HG02798 (cell line): ENCODE measurements at regions not wholly inside any gene's neighbourhood (a gene's known extent, or its start where the extent isn't known, plus 50 kb on each side); places are given as distances from the start of the nearest gene placed in this dataset.

ENCODE experiments used
- ATAC-seq: cut with Tn5 transposase; IDR thresholded peaks from one replicate; pipeline ENCODE4 v1.9.1; 2021; ENCODE audit warnings: mild to moderate bottlenecking; ENCODE audit not compliant: unreplicated experiment, poor library complexity

DNA sequence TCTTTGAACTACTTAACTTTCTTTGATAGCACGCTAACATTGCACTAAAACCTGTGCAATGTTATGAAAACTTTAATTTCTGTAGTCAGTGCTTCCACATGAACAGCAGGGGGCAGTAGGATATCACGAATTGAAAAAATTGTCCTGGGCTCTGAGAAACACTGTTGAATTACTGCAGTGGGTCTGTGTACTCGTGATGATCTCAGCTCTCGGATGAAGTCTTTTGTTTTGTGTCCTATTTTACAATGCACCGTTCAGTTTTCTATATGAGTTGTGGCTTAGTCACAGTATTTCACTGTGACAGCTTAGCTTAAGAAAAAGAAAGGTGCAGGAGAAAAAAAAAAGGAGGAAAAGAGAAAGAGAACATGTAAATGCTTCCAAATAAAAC lies 141.3 kb upstream of the CCDC54 start:
- peak; percentile 60 for ATAC-seq

DNA sequence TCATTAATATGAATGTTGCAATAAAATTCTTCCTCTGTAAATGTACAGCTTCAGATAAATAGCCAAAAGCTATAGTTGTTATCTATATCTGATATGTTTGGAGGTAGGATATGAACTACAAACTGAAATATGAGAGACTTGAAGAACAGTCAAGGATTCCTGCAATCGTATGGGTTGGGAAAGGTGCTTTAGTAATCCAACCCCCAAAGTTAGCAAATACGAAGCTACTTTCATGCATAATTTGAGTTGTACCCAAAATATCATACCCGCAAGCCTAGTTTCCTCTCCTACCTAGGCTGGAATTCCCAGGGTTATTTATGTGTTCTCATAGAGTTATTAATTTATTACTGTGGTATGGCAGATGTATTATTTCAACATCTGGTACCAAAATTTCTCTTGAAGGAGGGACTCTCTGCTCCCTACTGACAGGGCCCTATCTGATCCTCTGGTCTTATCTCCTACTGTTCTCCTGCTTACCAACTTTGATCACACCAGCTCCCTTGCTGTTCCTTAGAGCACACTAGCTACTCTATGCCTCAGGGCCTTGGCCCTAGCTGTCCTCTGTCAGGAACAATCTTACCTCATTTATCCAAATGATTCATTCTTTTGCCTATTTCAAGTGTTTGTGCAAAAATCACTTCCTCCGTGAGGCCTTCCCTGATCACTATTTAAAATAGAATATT lies 140.4 kb upstream of the CCDC54 start:
- ATAC-seq: no peak

- ATAC-seq: no peak
Measured at GRCh38 chr3:107238787-107239186, 138.5 kb upstream of the CCDC54 start.

DNA sequence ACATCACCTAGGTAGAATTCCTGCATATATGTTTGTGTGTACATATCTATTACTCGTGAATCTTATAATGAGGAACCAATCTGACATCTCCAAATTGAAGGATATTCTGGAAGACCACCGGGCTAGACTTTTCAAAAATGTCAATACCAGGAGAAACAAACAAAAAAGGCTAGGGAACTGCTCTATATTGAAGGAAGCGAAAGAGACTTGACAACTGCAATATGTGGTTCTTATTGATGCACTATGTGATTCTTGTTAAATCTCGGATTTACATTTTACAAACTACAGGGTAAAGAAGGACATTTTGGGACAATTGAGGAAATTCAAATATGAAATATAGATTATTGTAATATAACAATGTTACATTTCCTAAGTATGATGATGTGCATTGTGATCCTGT lies 137.5 kb upstream of the CCDC54 start:
- no peak for ATAC-seq

DNA sequence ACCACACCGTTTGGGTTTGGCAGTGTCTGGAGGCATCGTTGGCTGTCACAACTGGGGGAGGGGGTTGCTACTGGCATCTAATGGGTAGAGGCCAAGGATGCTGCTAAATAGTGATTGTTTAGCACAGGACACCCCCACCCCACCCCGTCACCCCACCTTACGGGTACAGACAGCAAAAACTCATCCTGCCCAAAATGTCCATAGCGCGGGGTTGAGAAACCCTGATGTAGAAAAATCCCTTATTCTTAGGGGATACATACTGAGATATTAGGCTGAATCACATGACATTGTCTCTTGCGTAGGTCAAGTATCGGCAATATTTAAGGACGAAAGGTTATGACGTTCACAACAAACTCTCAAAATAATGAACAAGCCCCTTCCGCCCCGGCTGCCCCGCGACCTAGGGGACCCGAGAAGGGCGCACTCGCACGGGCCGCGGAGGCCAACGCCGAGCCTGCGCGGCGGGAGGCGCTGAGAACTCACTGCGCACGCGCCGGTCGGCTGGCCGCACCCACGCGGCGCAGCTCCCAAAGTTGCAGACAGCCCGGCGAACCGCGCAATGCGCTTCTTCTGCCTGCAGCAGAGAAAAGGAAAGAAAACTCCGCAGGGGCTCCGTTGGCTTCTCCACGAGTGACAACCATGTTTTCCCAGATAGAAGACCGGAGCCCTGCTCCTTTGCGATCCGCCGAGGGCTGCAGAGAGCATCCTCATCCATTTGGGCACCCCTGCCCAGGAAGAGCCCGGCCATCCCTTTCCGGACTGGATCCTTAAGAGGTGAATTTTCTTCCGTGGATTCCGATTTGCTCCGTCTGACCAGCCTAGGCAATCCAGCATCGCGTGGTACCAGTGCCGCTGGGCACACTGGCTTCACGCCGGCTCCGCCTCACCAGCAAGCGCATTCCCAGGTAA lies 136.8 kb upstream of the CCDC54 start:
- ATAC-seq: peak; percentile 96

GRCh38 chr3:107241217-107241616 lies 136.0 kb upstream of the CCDC54 start:
- ATAC-seq: peak; percentile 44

DNA sequence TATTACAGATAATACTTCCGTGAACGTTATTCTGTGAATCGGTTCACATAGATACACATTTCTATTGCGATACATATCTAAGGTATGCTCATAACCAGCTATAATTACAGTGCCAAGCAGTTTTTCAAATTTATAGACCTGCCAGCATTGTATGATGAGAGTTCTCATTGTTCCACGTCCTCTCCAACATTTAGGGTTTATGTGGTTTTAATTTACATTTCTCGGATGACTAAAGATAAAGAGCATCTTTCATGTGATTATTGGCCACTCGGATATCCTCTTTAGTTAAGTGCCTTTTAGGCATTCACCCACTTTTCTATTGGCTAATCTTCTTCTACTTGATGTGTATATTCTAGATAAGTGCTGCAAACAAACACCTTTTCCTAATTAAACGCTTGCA lies 134.7 kb upstream of the CCDC54 start:
- no peak for ATAC-seq

- ATAC-seq: no peak
Measured at GRCh38 chr3:107247116-107247515, 130.1 kb upstream of the CCDC54 start.

- ATAC-seq: no peak
Measured at GRCh38 chr3:107249132-107249531, 128.1 kb upstream of the CCDC54 start.

GRCh38 chr3:107250221-107250620 lies 127.0 kb upstream of the CCDC54 start:
- ATAC-seq: no peak

GRCh38 chr3:107251819-107252218 lies 125.4 kb upstream of the CCDC54 start:
- no peak for ATAC-seq

DNA sequence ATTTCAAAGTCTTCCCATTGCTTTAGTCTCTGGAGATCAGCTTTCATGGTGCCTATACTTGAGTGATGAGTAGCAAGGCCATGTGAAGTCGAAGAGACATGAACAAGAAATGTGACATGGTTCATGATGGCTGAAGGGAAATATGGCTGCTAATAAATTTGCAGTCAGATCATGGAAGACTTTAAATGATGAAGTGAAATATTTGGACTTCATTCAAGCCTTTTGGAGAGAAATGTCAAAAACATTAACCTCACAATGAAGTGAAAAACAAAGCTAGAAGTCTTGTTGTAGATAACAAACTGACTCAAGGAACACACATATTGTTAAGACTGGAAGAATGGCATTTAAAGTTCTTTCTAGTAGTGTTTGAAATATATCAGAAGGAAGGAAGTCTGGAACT lies 120.3 kb upstream of the CCDC54 start:
- no peak for ATAC-seq

- no peak for ATAC-seq
Measured at GRCh38 chr3:107258300-107258699, 118.9 kb upstream of the CCDC54 start.

- no peak for ATAC-seq
Measured at GRCh38 chr3:107260207-107260606, 117.0 kb upstream of the CCDC54 start.

- ATAC-seq: no peak
Measured at GRCh38 chr3:107263269-107264021, 113.8 kb upstream of the CCDC54 start.

- ATAC-seq: no peak
Measured at GRCh38 chr3:107264888-107265287, 112.4 kb upstream of the CCDC54 start.

- ATAC-seq: no peak
Measured at GRCh38 chr3:107265526-107265925, 111.7 kb upstream of the CCDC54 start.

GRCh38 chr3:107268469-107268868 lies 108.8 kb upstream of the CCDC54 start:
- no peak for ATAC-seq

GRCh38 chr3:107269136-107269535 lies 108.1 kb upstream of the CCDC54 start:
- ATAC-seq: no peak

DNA sequence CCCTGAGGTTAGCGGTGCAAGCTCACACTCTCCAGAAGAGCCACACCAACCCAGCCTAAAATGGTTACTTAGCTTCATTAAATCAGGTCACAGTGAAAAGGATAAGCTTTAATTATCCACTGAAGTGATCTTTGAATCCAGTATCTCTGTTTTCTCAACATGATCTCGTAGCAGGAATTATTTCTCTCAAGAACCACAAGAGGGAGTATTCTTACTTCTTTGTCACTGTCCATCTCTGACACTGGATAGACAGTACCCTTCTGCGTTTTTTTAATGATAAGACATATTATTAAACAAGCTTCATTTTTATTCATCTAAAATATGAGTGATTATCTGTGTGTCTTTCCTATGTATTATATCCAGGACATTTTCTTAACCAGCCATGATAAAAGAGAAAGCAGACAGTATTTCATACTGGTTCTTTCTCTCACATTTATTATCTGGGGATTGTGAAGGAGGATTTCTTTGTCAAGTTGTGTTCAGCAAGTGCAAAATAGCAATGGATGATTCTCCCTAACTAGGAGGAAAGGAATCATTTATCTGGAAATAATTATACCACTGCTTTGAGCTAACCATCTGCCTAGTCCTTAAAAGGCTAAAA lies 105.4 kb upstream of the CCDC54 start:
- peak; percentile 60 for ATAC-seq

DNA sequence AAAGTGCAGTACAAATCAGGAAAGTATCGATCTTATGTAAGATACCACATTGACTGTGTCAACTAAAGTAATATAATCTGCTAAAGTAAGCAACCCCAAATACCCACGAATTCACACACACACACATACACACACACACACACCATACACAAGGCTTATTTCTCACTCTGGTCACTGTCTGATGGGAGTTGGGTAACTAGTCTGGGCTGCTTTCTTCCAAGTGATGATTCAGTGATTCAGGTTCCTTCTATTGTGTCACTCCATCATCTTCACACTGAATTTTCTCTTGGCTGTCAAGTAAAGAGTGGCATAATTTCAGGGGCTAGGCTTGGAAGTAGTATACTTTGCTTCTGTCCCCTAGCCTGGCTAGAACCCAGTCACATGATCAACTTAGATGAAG lies 104.8 kb upstream of the CCDC54 start:
- ATAC-seq: no peak
